GM13977 (cell line): ENCODE measurements at regions not wholly inside any gene's neighbourhood (a gene's known extent, or its start where the extent isn't known, plus 50 kb on each side); places are given as distances from the start of the nearest gene placed in this dataset.

Source experiments
- DNase-seq: peaks from one replicate; pipeline ENCODE4 v3.0.0; 2012; ENCODE audit warnings: low spot score
- in situ Hi-C: fragments of 300-500 bp; cut with MboI; formaldehyde crosslinking; loops from one replicate; pipeline ENCODE4 v1.12.0; 2022; ENCODE audit warnings: low sequenced_read_pairs, low pct_unique_long_range_greater_than_20kb, mixed read lengths, inconsistent platforms; ENCODE audit not compliant: unreplicated experiment
- TF ChIP-seq, protein P1 (sequence below): IDR thresholded peaks from 2 replicates; pipeline ENCODE4 v1.5.1; 2012; ENCODE audit warnings: mild to moderate bottlenecking, control low read depth; ENCODE audit not compliant: insufficient read depth; ENCODE audit errors: extremely low read depth, missing control alignments

- no peak for DNase-seq
- in situ Hi-C loops: no loop called here
- TF ChIP-seq, protein P1, sequence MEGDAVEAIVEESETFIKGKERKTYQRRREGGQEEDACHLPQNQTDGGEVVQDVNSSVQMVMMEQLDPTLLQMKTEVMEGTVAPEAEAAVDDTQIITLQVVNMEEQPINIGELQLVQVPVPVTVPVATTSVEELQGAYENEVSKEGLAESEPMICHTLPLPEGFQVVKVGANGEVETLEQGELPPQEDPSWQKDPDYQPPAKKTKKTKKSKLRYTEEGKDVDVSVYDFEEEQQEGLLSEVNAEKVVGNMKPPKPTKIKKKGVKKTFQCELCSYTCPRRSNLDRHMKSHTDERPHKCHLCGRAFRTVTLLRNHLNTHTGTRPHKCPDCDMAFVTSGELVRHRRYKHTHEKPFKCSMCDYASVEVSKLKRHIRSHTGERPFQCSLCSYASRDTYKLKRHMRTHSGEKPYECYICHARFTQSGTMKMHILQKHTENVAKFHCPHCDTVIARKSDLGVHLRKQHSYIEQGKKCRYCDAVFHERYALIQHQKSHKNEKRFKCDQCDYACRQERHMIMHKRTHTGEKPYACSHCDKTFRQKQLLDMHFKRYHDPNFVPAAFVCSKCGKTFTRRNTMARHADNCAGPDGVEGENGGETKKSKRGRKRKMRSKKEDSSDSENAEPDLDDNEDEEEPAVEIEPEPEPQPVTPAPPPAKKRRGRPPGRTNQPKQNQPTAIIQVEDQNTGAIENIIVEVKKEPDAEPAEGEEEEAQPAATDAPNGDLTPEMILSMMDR: no peak
These were observed 298.6 kb downstream of the C6orf118 start for GRCh38 chr6:165010556-165011535.

DNA sequence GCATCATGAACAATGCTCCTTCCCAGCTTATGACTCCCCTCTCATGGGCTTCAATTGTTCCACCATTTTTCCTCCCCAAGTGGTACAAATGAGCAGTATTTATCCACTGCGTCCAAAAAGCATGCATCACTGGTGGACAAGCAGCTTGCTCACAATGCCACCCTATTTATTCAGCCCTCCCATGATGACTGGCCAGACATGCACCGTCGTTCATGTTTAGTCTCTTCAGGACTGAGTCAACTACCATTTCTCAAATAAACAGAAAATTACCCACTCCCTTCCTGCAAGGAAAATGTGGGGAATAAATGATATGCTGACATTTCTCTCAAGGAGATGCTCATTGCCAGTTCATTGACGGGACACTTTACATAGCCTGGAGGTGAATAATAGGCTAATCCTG is 300.4 kb downstream of the C6orf118 start:
- TF ChIP-seq, protein P1: no peak
- in situ Hi-C loops: no loop called here
- DNase-seq: no peak

GRCh38 chr6:165002866-165003265 is 306.5 kb downstream of the C6orf118 start:
- TF ChIP-seq, protein P1: no peak
- in situ Hi-C loops: no loop called here
- DNase-seq: no peak

- in situ Hi-C loops: no loop called here
- TF ChIP-seq, protein P1: no peak
- DNase-seq: no peak
These were observed 307.0 kb downstream of the C6orf118 start for GRCh38 chr6:165002358-165002757.

GRCh38 chr6:165001502-165002157 is 307.8 kb downstream of the C6orf118 start:
- TF ChIP-seq, protein P1: no peak
- in situ Hi-C loops: no loop called here
- DNase-seq: no peak

DNA sequence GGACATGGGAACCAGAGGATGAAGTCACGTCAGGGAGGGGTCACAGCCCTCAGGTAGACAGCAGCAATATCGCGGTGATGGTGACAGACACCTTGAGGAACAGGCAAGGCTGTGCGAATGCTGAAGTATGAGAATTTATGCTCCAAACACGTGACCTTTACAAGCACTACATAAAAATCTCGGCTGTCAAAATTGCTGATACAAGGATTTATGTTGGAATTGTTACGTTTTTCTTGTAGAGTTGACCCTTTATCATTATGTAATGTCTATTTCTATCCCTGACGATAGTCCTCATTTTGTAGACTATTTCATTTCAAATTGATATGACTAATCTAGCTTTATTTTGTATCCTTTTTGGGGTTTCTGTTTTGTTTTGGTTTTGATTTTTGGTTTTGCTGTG is 311.1 kb downstream of the C6orf118 start:
- in situ Hi-C loops: no loop called here
- TF ChIP-seq, protein P1: no peak
- no peak for DNase-seq
